HepG2 (cell line): ENCODE measurements at regions not wholly inside any gene's neighbourhood (a gene's known extent, or its start where the extent isn't known, plus 50 kb on each side); places are given as distances from the start of the nearest gene placed in this dataset.

Experiments
- ATF6 ChIP-seq: sonication (generic); formaldehyde crosslinking; conservative IDR thresholded peaks from 2 replicates; pipeline ENCODE4 v1.4.0; 2020; ENCODE audit warnings: missing genetic modification reagents
- CSRNP2 ChIP-seq: sonication (generic); formaldehyde crosslinking; conservative IDR thresholded peaks from 2 replicates; pipeline ENCODE4 v1.8.0; 2022; ENCODE audit warnings: low read depth, missing genetic modification reagents
- FUBP1 ChIP-seq: sonication (generic); formaldehyde crosslinking; IDR thresholded peaks from 2 replicates; pipeline ENCODE4 v1.5.1; 2020; ENCODE audit warnings: missing genetic modification reagents, mild to moderate bottlenecking, borderline replicate concordance
- GABPA ChIP-seq, 2 experiments: IDR thresholded peaks; 2 replicates each; pipeline ENCODE4 v1.6.1; 2011 to 2016; ENCODE audit warnings: low read depth in 2 of 2, low read length in 1 of 2, missing biosample characterization in 1 of 2, missing genetic modification characterization in 1 of 2
- IRF2 ChIP-seq: IDR thresholded peaks from 2 replicates; pipeline ENCODE4 v1.6.1; 2018; ENCODE audit warnings: missing genetic modification reagents, missing compliant biosample characterization
- NPAS2 ChIP-seq: sonication (generic); formaldehyde crosslinking; IDR thresholded peaks from 2 replicates; pipeline ENCODE4 v1.8.0; 2022; ENCODE audit warnings: mild to moderate bottlenecking, missing genetic modification reagents, borderline replicate concordance
- NR1H2 ChIP-seq: sonication (generic); formaldehyde crosslinking; IDR thresholded peaks from 2 replicates; pipeline ENCODE4 v1.8.1; 2022; ENCODE audit warnings: low read depth, missing genetic modification reagents, borderline replicate concordance
- POLR2A ChIP-seq, 2 experiments: IDR thresholded peaks; 2 replicates each; pipeline ENCODE4 v1.6.1; 2011; ENCODE audit warnings: low read depth in 2 of 2, low read length in 2 of 2, mild to moderate bottlenecking in 1 of 2, moderate library complexity in 1 of 2; ENCODE audit not compliant: insufficient read depth in 1 of 2
- ZNF12 ChIP-seq: sonication (generic); formaldehyde crosslinking; IDR thresholded peaks from 2 replicates; pipeline ENCODE4 v1.5.0; 2020; ENCODE audit warnings: missing genetic modification reagents
- ZNF878 ChIP-seq: sonication (generic); formaldehyde crosslinking; IDR thresholded peaks from 2 replicates; pipeline ENCODE4 v1.8.1; 2023; ENCODE audit warnings: mild to moderate bottlenecking, missing genetic modification reagents, moderate library complexity
- TF ChIP-seq, protein P1 (sequence below), 2 experiments: sonication (generic) in 1 of 2; formaldehyde crosslinking in 1 of 2; IDR thresholded peaks; 2 replicates each; pipeline versions ENCODE4 v1.4.0 to v1.6.1; 2018 to 2020; ENCODE audit warnings: missing genetic modification reagents in 2 of 2, borderline replicate concordance in 1 of 2, low read depth in 1 of 2, mild to moderate bottlenecking in 1 of 2, missing biosample characterization in 1 of 2
- TF ChIP-seq, protein P2 (sequence below): sonication (generic); formaldehyde crosslinking; IDR thresholded peaks from 2 replicates; pipeline ENCODE4 v1.4.0; 2020; ENCODE audit warnings: mild to moderate bottlenecking, missing genetic modification reagents

- TF ChIP-seq GABPA (IDR thresholded peaks at IDR 0.05; ENCODE audit: low read depth, low read length) (no peak), GABPA (CRISPR knock-in tag; IDR thresholded peaks at IDR 0.05; ENCODE audit: low read depth) (no peak), NPAS2 (no peak), POLR2A (IDR thresholded peaks at IDR 0.05; ENCODE audit: insufficient read depth in 1 of 2, low read depth in 2 of 2, low read length in 2 of 2) (no peak), ATF6 (CRISPR knock-in tag) (no peak), ZNF878 (CRISPR knock-in tag) (no peak), NR1H2 (no peak), CSRNP2 (CRISPR knock-in tag) (no peak), ZNF12 (no peak), IRF2 (CRISPR knock-in tag) (no peak), FUBP1 (CRISPR knock-in tag) (no peak)
- TF ChIP-seq, protein P1, sequence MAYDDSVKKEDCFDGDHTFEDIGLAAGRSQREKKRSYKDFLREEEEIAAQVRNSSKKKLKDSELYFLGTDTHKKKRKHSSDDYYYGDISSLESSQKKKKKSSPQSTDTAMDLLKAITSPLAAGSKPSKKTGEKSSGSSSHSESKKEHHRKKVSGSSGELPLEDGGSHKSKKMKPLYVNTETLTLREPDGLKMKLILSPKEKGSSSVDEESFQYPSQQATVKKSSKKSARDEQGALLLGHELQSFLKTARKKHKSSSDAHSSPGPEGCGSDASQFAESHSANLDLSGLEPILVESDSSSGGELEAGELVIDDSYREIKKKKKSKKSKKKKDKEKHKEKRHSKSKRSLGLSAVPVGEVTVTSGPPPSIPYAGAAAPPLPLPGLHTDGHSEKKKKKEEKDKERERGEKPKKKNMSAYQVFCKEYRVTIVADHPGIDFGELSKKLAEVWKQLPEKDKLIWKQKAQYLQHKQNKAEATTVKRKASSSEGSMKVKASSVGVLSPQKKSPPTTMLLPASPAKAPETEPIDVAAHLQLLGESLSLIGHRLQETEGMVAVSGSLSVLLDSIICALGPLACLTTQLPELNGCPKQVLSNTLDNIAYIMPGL (CRISPR knock-in tag; IDR thresholded peaks at IDR 0.05; ENCODE audit: borderline replicate concordance in 1 of 2, low read depth in 1 of 2) = no peak
- TF ChIP-seq, protein P2, sequence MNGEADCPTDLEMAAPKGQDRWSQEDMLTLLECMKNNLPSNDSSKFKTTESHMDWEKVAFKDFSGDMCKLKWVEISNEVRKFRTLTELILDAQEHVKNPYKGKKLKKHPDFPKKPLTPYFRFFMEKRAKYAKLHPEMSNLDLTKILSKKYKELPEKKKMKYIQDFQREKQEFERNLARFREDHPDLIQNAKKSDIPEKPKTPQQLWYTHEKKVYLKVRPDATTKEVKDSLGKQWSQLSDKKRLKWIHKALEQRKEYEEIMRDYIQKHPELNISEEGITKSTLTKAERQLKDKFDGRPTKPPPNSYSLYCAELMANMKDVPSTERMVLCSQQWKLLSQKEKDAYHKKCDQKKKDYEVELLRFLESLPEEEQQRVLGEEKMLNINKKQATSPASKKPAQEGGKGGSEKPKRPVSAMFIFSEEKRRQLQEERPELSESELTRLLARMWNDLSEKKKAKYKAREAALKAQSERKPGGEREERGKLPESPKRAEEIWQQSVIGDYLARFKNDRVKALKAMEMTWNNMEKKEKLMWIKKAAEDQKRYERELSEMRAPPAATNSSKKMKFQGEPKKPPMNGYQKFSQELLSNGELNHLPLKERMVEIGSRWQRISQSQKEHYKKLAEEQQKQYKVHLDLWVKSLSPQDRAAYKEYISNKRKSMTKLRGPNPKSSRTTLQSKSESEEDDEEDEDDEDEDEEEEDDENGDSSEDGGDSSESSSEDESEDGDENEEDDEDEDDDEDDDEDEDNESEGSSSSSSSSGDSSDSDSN (CRISPR knock-in tag) = no peak
Observed at GRCh38 chr12:62192903-62193250, 67.3 kb upstream of the USP15 start.
